Coronary artery (tissue), 2 donors: ENCODE measurements at regions not wholly inside any gene's neighbourhood (a gene's known extent, or its start where the extent isn't known, plus 50 kb on each side); places are given as distances from the start of the nearest gene placed in this dataset.

Source experiments
- DNase-seq: peaks from one replicate; pipeline ENCODE4 v3.0.0-alpha.2; 2017; ENCODE audit warnings: low spot score
- H3K27ac ChIP-seq, 2 donors: fragments of 200-600 bp; sonication (generic); one replicate each; pipeline ENCODE4 v1.5.1; 2016 to 2019
- H3K4me3 ChIP-seq: fragments of 200-600 bp; sonication (generic); 2 replicates; pipeline ENCODE4 v1.5.1; 2016; ENCODE audit warnings: mild to moderate bottlenecking, moderate library complexity
- TF ChIP-seq, protein P1 (sequence below): fragments of 200-600 bp; sonication (generic); IDR thresholded peaks from one replicate; pipeline ENCODE4 v1.5.1; 2019; ENCODE audit warnings: antibody characterized with exemption

DNA sequence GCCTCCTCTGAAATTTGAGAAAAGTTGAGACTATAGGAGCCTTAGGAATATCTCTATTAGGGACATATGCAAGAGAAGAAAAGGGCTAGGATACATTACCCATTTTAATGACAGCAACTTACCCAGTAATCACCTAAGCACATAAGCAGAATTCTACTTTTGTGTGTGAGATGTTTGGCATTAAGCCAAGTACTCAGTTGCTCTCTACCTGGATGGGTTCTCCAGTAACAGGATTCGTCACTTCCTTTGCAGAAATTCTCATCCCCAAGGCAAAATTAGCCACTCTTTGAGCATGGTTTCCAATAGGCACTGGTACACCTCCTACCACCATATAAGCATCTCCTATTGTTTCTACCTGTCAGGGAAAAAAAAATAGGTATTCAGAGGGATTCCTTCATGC lies 95.1 kb downstream of the C13orf42 start:
- TF ChIP-seq, protein P1, sequence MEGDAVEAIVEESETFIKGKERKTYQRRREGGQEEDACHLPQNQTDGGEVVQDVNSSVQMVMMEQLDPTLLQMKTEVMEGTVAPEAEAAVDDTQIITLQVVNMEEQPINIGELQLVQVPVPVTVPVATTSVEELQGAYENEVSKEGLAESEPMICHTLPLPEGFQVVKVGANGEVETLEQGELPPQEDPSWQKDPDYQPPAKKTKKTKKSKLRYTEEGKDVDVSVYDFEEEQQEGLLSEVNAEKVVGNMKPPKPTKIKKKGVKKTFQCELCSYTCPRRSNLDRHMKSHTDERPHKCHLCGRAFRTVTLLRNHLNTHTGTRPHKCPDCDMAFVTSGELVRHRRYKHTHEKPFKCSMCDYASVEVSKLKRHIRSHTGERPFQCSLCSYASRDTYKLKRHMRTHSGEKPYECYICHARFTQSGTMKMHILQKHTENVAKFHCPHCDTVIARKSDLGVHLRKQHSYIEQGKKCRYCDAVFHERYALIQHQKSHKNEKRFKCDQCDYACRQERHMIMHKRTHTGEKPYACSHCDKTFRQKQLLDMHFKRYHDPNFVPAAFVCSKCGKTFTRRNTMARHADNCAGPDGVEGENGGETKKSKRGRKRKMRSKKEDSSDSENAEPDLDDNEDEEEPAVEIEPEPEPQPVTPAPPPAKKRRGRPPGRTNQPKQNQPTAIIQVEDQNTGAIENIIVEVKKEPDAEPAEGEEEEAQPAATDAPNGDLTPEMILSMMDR = no peak
- no peak for DNase-seq
- no peak overlapping the region for H3K27ac ChIP-seq
- no peak overlapping the region for H3K4me3 ChIP-seq

DNA sequence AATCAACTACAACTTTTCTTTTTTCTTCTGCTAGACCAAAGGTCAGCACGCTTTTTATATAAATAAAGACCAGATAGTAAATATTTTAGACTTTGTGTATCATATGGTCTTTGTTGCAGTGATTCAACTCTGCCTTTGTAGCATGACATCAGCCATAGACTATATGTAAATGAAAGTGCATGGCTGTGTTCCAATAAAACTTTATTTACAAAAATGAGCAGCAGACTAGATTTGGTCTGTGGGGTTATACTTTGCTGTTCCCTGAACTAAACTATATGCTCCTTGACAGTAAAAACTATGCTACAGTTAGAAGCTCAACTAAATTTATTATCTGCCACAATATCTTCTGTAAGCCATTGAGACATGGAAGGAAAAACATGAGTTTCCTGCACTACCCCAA lies 100.0 kb downstream of the RNASEH2B start:
- H3K4me3 ChIP-seq = no peak overlapping the region
- TF ChIP-seq, protein P1 = no peak
- H3K27ac ChIP-seq = no peak overlapping the region
- DNase-seq = no peak

DNA sequence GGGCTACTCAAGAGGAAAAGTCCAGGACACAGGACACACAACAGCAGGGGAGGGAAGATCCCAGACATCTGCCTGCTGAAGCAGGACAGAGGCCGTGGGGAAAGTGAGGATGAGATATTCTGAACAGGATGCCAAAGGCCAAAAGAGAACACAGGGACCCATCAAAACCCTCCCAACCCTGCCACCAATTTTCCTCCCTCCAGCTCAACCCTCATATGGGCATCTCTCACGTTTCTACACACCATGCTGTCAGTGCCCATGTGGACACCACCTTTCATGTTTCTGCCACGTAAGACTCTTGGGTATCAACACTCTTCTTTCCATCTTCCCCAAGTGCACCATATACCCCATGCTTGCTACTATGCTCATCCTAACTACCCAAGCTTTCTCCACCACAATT lies 97.6 kb downstream of the RNASEH2B start:
- no peak for DNase-seq
- Histone ChIP-seq H3K4me3 (no peak overlapping the region), H3K27ac (no peak overlapping the region)
- TF ChIP-seq, protein P1 = no peak

DNA sequence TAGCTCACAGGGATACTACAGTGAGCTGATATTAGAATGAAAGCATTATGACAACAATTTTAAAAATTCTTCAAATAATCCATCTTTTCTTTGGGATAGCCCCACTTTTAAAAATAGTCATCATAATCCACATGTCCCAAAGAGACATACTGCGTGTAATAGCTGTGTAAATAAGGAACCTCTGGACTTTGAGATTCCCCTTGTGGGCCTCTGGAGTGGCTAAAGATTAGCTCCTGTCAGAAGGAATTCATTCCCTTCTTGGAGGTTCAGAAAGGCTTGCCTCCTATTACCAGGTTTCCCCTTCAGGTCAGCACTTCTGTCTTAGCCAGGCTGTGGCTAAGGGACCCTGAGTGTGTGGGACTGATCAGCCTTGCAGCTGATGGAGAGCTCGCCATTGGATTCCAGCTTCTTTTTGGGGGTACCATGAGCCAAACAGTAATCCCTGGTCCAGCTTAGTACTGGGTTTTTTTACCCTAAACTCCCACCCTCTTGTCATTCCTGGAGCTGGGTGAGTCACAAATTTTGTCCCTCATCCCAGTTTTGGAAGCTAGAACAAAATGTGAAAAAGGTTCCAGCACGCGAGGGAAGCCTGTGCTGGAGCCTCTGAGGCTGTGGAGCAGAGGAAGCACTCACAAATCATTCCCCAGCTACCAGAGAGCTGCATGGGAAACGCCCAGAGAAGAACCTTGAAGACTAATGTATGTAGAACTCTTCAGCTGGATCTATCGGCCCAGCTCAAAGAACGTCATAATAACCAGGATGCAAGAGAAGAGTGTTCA lies 96.7 kb downstream of the RNASEH2B start:
- no peak overlapping the region for H3K4me3 ChIP-seq
- H3K27ac ChIP-seq = peak overlapping the region; percentile 4 to 67
- TF ChIP-seq, protein P1 = no peak
- no peak for DNase-seq
